ENCODE measurements at regions not wholly inside any gene's neighbourhood (a gene's known extent, or its start where the extent isn't known, plus 50 kb on each side); places are given as distances from the start of the nearest gene placed in this dataset.

DNA sequence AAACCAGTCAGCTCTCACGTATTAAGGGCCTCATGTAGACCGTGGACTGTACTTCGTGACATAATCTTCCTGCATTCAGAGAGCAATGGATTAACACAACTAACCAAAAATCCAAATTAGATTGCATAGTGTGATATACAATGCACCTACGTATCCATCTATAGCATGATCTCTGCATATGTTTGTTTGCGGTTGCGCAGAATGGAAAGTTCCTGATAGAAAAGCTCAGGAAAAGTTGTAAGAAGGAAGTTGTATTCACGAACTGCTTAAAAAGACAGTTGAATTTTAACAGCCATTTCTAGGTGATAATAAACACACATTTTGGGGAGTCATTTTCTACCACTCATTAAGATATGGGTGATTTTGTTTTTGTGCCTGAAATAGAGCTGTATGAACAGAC lies 869.0 kb downstream of the TLE4 start:
- no peak for TF ChIP-seq CTCF (IDR thresholded peaks at IDR 0.05)
- TF ChIP-seq EZH2 (IDR thresholded peaks at IDR 0.05): no peak

All from neural progenitor cell (in vitro differentiated cells).